K562 (cell line): ENCODE measurements at regions not wholly inside any gene's neighbourhood (a gene's known extent, or its start where the extent isn't known, plus 50 kb on each side); places are given as distances from the start of the nearest gene placed in this dataset.

Experiments
- BDP1 ChIP-seq: IDR thresholded peaks from 3 replicates; pipeline ENCODE4 v1.6.1; 2011; ENCODE audit not compliant: insufficient read length, insufficient read depth
- CHCHD3 ChIP-seq: fragments of 250-450 bp; sonication (Bioruptor Pico); IDR thresholded peaks from 2 replicates; pipeline ENCODE4 v2.1.2; 2022; ENCODE audit warnings: mild to moderate bottlenecking
- ETS1 ChIP-seq: conservative IDR thresholded peaks from 2 replicates; pipeline ENCODE4 v1.6.1; 2011; ENCODE audit warnings: low read depth, mild to moderate bottlenecking, low read length; ENCODE audit not compliant: control insufficient read depth
- NCOA4 ChIP-seq: fragments of 450-650 bp; IDR thresholded peaks from 2 replicates; pipeline ENCODE4 v1.6.1; 2018; ENCODE audit warnings: mild to moderate bottlenecking; ENCODE audit not compliant: partially characterized antibody
- ZBTB8A ChIP-seq: fragments of 450-650 bp; IDR thresholded peaks from 2 replicates; pipeline ENCODE4 v1.6.1; 2018; ENCODE audit warnings: mild to moderate bottlenecking, moderate library complexity; ENCODE audit not compliant: partially characterized antibody
- ZNF324 ChIP-seq: fragments of 250-450 bp; sonication (Bioruptor Pico); IDR thresholded peaks from 2 replicates; pipeline ENCODE4 v1.4.0; 2020; ENCODE audit warnings: mild to moderate bottlenecking

GRCh38 chr4:45566896-45567603 lies 556.8 kb downstream of the GABRG1 start:
- no peak for TF ChIP-seq ZNF324
- TF ChIP-seq ETS1: no peak
- TF ChIP-seq BDP1: no peak
- TF ChIP-seq CHCHD3: no peak
- no peak for TF ChIP-seq ZBTB8A
- TF ChIP-seq NCOA4: no peak
